ENCODE measurements at regions not wholly inside any gene's neighbourhood (a gene's known extent, or its start where the extent isn't known, plus 50 kb on each side); places are given as distances from the start of the nearest gene placed in this dataset.

DNA sequence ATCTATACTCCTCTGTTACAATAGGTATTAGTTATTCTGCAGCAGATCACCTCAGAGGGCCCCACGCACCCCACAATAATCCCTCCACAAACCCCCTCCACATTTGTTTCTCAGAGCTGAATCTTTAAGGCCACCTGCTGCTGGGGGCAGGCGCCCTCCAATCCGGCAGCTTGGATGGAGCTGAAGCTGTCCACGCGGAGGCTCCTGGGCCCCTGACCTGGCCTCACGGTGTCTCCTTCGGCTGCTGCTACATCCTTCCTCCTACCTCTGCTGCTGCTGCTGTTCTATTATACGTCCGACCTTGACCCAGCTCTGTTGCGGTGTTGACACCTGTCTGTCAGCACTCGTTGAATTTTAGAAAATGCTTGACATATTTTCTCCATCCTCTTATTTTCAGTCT, 430.2 kb upstream of the ZFP42 start:
- DNase-seq (ENCODE audit: low spot score) = no peak
- Mint-ChIP-seq H3K27me3 (ENCODE audit: low read depth) (no peaks in the 10 kb centered on the region), H3K9me3 (peaks cover 21% of the 10 kb centered on the region), H3K36me3 (ENCODE audit: low read depth) (no peaks in the 10 kb centered on the region), H3K27ac (no peak overlapping the region), H3K4me1 (ENCODE audit: low read depth) (no peaks in the 10 kb centered on the region), H3K4me3 (no peak overlapping the region)

GRCh38 chr4:187569871-187570270, 425.7 kb upstream of the ZFP42 start:
- Mint-ChIP-seq H3K9me3 (peaks cover 43% of the 10 kb centered on the region), H3K4me3 (no peak overlapping the region), H3K4me1 (ENCODE audit: low read depth) (no peaks in the 10 kb centered on the region), H3K27ac (no peak overlapping the region), H3K36me3 (ENCODE audit: low read depth) (no peaks in the 10 kb centered on the region), H3K27me3 (ENCODE audit: low read depth) (no peaks in the 10 kb centered on the region)
- DNase-seq (ENCODE audit: low spot score) = no peak

DNA sequence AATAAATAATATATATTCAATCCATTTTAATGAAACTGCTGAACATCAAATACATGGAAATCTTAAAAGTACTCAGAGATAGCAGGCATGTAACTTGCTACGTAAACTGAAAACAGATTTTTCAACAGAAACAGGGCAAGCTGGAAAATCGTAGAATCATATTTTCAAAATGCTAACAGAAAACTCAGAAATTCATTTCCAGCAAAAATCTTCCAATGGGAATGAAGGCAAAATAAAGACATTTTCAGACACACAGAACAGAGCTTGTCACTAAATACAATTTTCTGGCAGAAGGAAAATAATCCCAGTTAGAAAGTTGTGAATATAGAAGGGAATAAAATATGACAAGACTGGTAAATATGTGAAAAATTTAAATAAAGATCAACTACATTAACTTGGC, 419.9 kb upstream of the ZFP42 start:
- Mint-ChIP-seq H3K4me3 (no peak overlapping the region), H3K36me3 (ENCODE audit: low read depth) (no peaks in the 10 kb centered on the region), H3K9me3 (peaks cover 28% of the 10 kb centered on the region), H3K27ac (no peak overlapping the region), H3K4me1 (ENCODE audit: low read depth) (no peaks in the 10 kb centered on the region), H3K27me3 (ENCODE audit: low read depth) (no peaks in the 10 kb centered on the region)
- DNase-seq (ENCODE audit: low spot score) = no peak

- H3K4me1 Mint-ChIP-seq (ENCODE audit: low read depth) = no peaks in the 10 kb centered on the region
- no peak for DNase-seq (ENCODE audit: low spot score)
- H3K9me3 Mint-ChIP-seq = peaks cover 27% of the 10 kb centered on the region
- no peaks in the 10 kb centered on the region for H3K27me3 Mint-ChIP-seq (ENCODE audit: low read depth)
- no peaks in the 10 kb centered on the region for H3K36me3 Mint-ChIP-seq (ENCODE audit: low read depth)
- no peak overlapping the region for H3K4me3 Mint-ChIP-seq
- no peak overlapping the region for H3K27ac Mint-ChIP-seq
These were observed 418.8 kb upstream of the ZFP42 start for GRCh38 chr4:187576751-187577150.

DNA sequence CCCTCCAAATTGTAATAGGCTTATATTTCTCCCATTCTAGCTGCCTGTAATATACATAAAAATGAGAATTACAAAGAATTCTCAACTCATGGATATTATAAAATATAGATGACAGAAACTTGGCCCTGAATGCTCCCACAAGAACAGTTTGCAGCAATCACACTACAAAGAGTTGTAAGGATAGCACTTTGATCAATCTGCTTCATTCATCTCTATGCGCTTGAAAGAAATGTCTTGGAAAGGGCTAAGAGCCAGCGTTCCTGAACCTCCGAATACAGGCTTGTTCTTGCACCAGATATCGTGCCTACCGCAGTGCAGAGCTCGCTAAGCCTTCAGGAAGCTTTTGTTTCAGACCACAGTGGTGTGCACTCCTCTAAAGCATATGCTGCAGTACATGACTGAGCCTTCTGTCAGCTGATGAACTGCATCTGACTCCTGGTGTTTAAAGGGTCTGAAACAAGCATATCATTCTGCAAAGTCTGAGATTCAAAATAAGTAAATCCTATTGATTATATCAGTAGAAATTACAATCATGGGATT, 417.6 kb upstream of the ZFP42 start:
- DNase-seq (ENCODE audit: low spot score) = no peak
- Mint-ChIP-seq H3K27me3 (ENCODE audit: low read depth) (no peaks in the 10 kb centered on the region), H3K36me3 (ENCODE audit: low read depth) (no peaks in the 10 kb centered on the region), H3K4me1 (ENCODE audit: low read depth) (no peaks in the 10 kb centered on the region), H3K9me3 (peaks cover 23% of the 10 kb centered on the region), H3K27ac (no peak overlapping the region), H3K4me3 (no peak overlapping the region)

DNA sequence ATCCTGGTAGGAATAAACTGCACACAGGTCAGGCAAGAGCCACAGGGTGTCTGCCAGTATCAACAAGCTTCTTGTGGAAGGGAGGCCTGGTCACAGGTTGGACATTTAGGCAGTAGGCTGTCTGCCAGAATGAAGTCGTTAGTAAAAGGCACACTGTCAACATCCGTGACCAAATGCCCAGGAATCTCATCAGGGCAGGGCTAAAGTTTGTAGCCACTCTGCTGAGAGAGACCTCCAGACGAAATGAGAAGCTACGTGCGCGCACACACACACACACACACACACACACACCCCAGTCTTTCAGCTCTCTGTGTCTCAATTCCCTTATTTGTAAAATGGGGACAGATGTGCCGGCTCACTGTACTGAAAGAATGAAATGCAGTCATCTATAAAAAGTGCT, 408.7 kb upstream of the ZFP42 start:
- H3K4me3 Mint-ChIP-seq = no peak overlapping the region
- H3K27ac Mint-ChIP-seq = no peak overlapping the region
- peaks cover 14% of the 10 kb centered on the region for H3K9me3 Mint-ChIP-seq
- no peak for DNase-seq (ENCODE audit: low spot score)
- H3K4me1 Mint-ChIP-seq (ENCODE audit: low read depth) = no peaks in the 10 kb centered on the region
- no peaks in the 10 kb centered on the region for H3K36me3 Mint-ChIP-seq (ENCODE audit: low read depth)
- no peaks in the 10 kb centered on the region for H3K27me3 Mint-ChIP-seq (ENCODE audit: low read depth)

- H3K27me3 Mint-ChIP-seq (ENCODE audit: low read depth) = no peaks in the 10 kb centered on the region
- no peak overlapping the region for H3K4me3 Mint-ChIP-seq
- no peaks in the 10 kb centered on the region for H3K4me1 Mint-ChIP-seq (ENCODE audit: low read depth)
- no peak for DNase-seq (ENCODE audit: low spot score)
- no peak overlapping the region for H3K27ac Mint-ChIP-seq
- H3K36me3 Mint-ChIP-seq (ENCODE audit: low read depth) = no peaks in the 10 kb centered on the region
- H3K9me3 Mint-ChIP-seq = peaks cover 5% of the 10 kb centered on the region
These were observed 397.4 kb upstream of the ZFP42 start for GRCh38 chr4:187598196-187598595.

- Mint-ChIP-seq H3K9me3 (peaks cover 5% of the 10 kb centered on the region), H3K27me3 (ENCODE audit: low read depth) (no peaks in the 10 kb centered on the region), H3K27ac (no peak overlapping the region), H3K36me3 (ENCODE audit: low read depth) (no peaks in the 10 kb centered on the region), H3K4me3 (no peak overlapping the region), H3K4me1 (ENCODE audit: low read depth) (no peaks in the 10 kb centered on the region)
- DNase-seq (ENCODE audit: low spot score) = no peak
These were observed 393.1 kb upstream of the ZFP42 start for GRCh38 chr4:187602339-187603092.

GRCh38 chr4:187603093-187604025, 392.2 kb upstream of the ZFP42 start:
- no peaks in the 10 kb centered on the region for H3K27me3 Mint-ChIP-seq (ENCODE audit: low read depth)
- DNase-seq (ENCODE audit: low spot score) = no peak
- H3K36me3 Mint-ChIP-seq (ENCODE audit: low read depth) = no peaks in the 10 kb centered on the region
- H3K9me3 Mint-ChIP-seq = peaks cover 5% of the 10 kb centered on the region
- no peak overlapping the region for H3K27ac Mint-ChIP-seq
- H3K4me1 Mint-ChIP-seq (ENCODE audit: low read depth) = no peaks in the 10 kb centered on the region
- no peak overlapping the region for H3K4me3 Mint-ChIP-seq

DNA sequence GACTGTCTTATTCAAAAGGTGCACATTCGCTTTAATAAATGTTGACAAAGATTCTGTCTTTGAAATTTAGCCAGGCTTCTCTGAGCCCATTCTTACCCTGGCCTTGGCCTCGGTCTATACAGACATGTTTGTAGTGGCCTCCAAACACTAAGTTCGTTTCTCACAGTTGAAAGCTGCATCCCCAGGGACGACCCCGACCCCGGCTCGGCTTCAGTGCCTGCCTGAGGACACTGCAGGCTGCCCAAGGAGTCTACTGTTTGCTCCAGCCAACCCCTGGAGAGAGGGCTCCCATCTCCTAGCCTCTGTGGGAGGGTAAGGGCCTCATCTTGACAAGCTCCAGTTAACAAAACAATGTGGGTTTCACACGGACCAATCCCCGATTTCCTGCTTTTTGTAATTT, 390.6 kb upstream of the ZFP42 start:
- no peak overlapping the region for H3K27ac Mint-ChIP-seq
- H3K4me1 Mint-ChIP-seq (ENCODE audit: low read depth) = no peaks in the 10 kb centered on the region
- H3K27me3 Mint-ChIP-seq (ENCODE audit: low read depth) = no peaks in the 10 kb centered on the region
- no peaks in the 10 kb centered on the region for H3K9me3 Mint-ChIP-seq
- H3K36me3 Mint-ChIP-seq (ENCODE audit: low read depth) = no peaks in the 10 kb centered on the region
- DNase-seq (ENCODE audit: low spot score) = no peak
- H3K4me3 Mint-ChIP-seq = no peak overlapping the region

- no peaks in the 10 kb centered on the region for H3K27me3 Mint-ChIP-seq (ENCODE audit: low read depth)
- peaks cover 4% of the 10 kb centered on the region for H3K9me3 Mint-ChIP-seq
- no peak for DNase-seq (ENCODE audit: low spot score)
- H3K27ac Mint-ChIP-seq = no peak overlapping the region
- no peaks in the 10 kb centered on the region for H3K4me1 Mint-ChIP-seq (ENCODE audit: low read depth)
- no peak overlapping the region for H3K4me3 Mint-ChIP-seq
- no peaks in the 10 kb centered on the region for H3K36me3 Mint-ChIP-seq (ENCODE audit: low read depth)
These were observed 389.0 kb upstream of the ZFP42 start for GRCh38 chr4:187606581-187606980.

GRCh38 chr4:187608001-187608421, 387.6 kb upstream of the ZFP42 start:
- Mint-ChIP-seq H3K36me3 (ENCODE audit: low read depth) (no peaks in the 10 kb centered on the region), H3K9me3 (peaks cover 14% of the 10 kb centered on the region), H3K27ac (no peak overlapping the region), H3K27me3 (ENCODE audit: low read depth) (no peaks in the 10 kb centered on the region), H3K4me3 (no peak overlapping the region), H3K4me1 (ENCODE audit: low read depth) (no peaks in the 10 kb centered on the region)
- no peak for DNase-seq (ENCODE audit: low spot score)

GRCh38 chr4:187612301-187612700, 383.3 kb upstream of the ZFP42 start:
- peaks cover 14% of the 10 kb centered on the region for H3K9me3 Mint-ChIP-seq
- no peak for DNase-seq (ENCODE audit: low spot score)
- no peaks in the 10 kb centered on the region for H3K27me3 Mint-ChIP-seq (ENCODE audit: low read depth)
- no peak overlapping the region for H3K27ac Mint-ChIP-seq
- no peak overlapping the region for H3K4me3 Mint-ChIP-seq
- H3K4me1 Mint-ChIP-seq (ENCODE audit: low read depth) = no peaks in the 10 kb centered on the region
- no peaks in the 10 kb centered on the region for H3K36me3 Mint-ChIP-seq (ENCODE audit: low read depth)

Measured in T-helper 2 cell treated with Interferon-gamma antibody and Interleukin-4, amounts not matched to agents 5 μg/mL and 100 μg/mL, for 36 hours (primary cell).